IMR-90 (cell line): ENCODE measurements at regions not wholly inside any gene's neighbourhood (a gene's known extent, or its start where the extent isn't known, plus 50 kb on each side); places are given as distances from the start of the nearest gene placed in this dataset.

Experiments used
- ATAC-seq: fragments of 200-7000 bp; cut with Tn5 transposase; 2 replicates; pipeline ENCODE4 v1.9.1; 2020; ENCODE audit warnings: low read depth, mild to moderate bottlenecking, moderate library complexity
- BruUV-seq: library from RNA; stranded (reverse); fragments of 400-500 nt; replicated peaks from 2 replicates; lab custom pipeline; 2021; lab: Mats Ljungman, UMichigan
- CTCF ChIA-PET: fragments of 300-600 bp; formaldehyde crosslinking; extraction: SDS; loops from one replicate; lab custom pipeline; 2021; ENCODE audit warnings: antibody characterized with exemption; lab: Yijun Ruan, JAX
- POLR2A ChIA-PET: fragments of 300-600 bp; sonication (Branson Sonifier 250); formaldehyde crosslinking; loops from one replicate; lab custom pipeline; 2022; ENCODE audit warnings: antibody characterized with exemption; ENCODE audit not compliant: unreplicated experiment; lab: Charles Lee
- DNase-seq: peaks from one replicate; pipeline ENCODE4 v3.0.0; 2013
- H2AFZ ChIP-seq: replicated peaks from 2 replicates; pipeline ENCODE3; 2013; ENCODE audit warnings: low read length, mild to moderate bottlenecking; ENCODE audit not compliant: poor library complexity
- H2AK5ac ChIP-seq: 2 replicates; pipeline ENCODE4 v1.6.1; 2013; ENCODE audit warnings: low read depth, low read length, inconsistent platforms
- H2AK9ac ChIP-seq: replicated peaks from 2 replicates; pipeline ENCODE3; 2013; ENCODE audit warnings: mild to moderate bottlenecking, low read depth, low read length, moderate library complexity; ENCODE audit not compliant: poor library complexity
- H2BK120ac ChIP-seq: 2 replicates; pipeline ENCODE4 v1.6.1; 2013; ENCODE audit warnings: low read depth, low read length, inconsistent platforms
- H2BK15ac ChIP-seq: 3 replicates; pipeline ENCODE4 v1.6.1; 2013; ENCODE audit warnings: low read depth, low read length, inconsistent platforms
- H2BK20ac ChIP-seq: 2 replicates; pipeline ENCODE4 v1.6.1; 2013; ENCODE audit warnings: low read depth, mild to moderate bottlenecking, inconsistent platforms, low read length, moderate library complexity
- H2BK5ac ChIP-seq: 2 replicates; pipeline ENCODE4 v1.6.1; 2013; ENCODE audit warnings: mild to moderate bottlenecking, low read depth, low read length, inconsistent platforms; ENCODE audit not compliant: poor library complexity, severe bottlenecking
- H3K14ac ChIP-seq: replicated peaks from 2 replicates; pipeline ENCODE4 v1.6.1; 2013; ENCODE audit warnings: low read depth, low read length, inconsistent platforms
- H3K18ac ChIP-seq: 2 replicates; pipeline ENCODE4 v1.6.1; 2013; ENCODE audit warnings: low read depth, low read length, control low read depth
- H3K23ac ChIP-seq: 2 replicates; pipeline ENCODE4 v1.6.1; 2013; ENCODE audit warnings: low read depth, low read length, inconsistent platforms
- H3K27ac ChIP-seq: 2 replicates; pipeline ENCODE4 v1.5.1; 2013; ENCODE audit warnings: mild to moderate bottlenecking, control low read depth, low read length; ENCODE audit not compliant: insufficient read depth
- H3K27me3 ChIP-seq: 2 replicates; pipeline ENCODE4 v1.6.1; 2013; ENCODE audit warnings: low read length; ENCODE audit not compliant: control insufficient read depth, insufficient read depth
- H3K36me3 ChIP-seq: 2 replicates; pipeline ENCODE4 v1.6.1; 2013; ENCODE audit warnings: low read length, mixed read lengths; ENCODE audit not compliant: control insufficient read depth, insufficient read depth
- H3K4ac ChIP-seq: 2 replicates; pipeline ENCODE4 v1.6.1; 2013; ENCODE audit warnings: low read depth, low read length, inconsistent platforms
- H3K4me1 ChIP-seq: 2 replicates; pipeline ENCODE4 v1.6.1; 2013; ENCODE audit warnings: low read length, mixed read lengths; ENCODE audit not compliant: control insufficient read depth, insufficient read depth
- H3K4me2 ChIP-seq: 2 replicates; pipeline ENCODE4 v1.6.1; 2013; ENCODE audit warnings: low read depth, mild to moderate bottlenecking, control low read depth, low read length, moderate library complexity
- H3K4me3 ChIP-seq: 2 replicates; pipeline ENCODE4 v1.5.1; 2013; ENCODE audit warnings: low read depth, mild to moderate bottlenecking, control low read depth, low read length, moderate library complexity; ENCODE audit not compliant: insufficient read depth
- H3K56ac ChIP-seq: 2 replicates; pipeline ENCODE4 v1.6.1; 2013; ENCODE audit warnings: low read length, inconsistent platforms; ENCODE audit not compliant: insufficient read depth; ENCODE audit errors: extremely low read depth
- H3K79me1 ChIP-seq, 2 experiments: 2 replicates each; pipeline ENCODE4 v1.6.1; 2013; ENCODE audit warnings: low read length in 2 of 2, inconsistent platforms in 1 of 2, low read depth in 1 of 2
- H3K9ac ChIP-seq: 2 replicates; pipeline ENCODE4 v1.6.1; 2013; ENCODE audit warnings: low read depth, low read length, control low read depth
- H3K9me1 ChIP-seq: 2 replicates; pipeline ENCODE4 v1.6.1; 2013; ENCODE audit warnings: low read length, inconsistent platforms; ENCODE audit not compliant: insufficient read depth
- H3K9me3 ChIP-seq: 2 replicates; pipeline ENCODE4 v1.6.1; 2013; ENCODE audit warnings: low read length; ENCODE audit not compliant: control insufficient read depth, insufficient read depth
- H4K20me1 ChIP-seq: 2 replicates; pipeline ENCODE4 v1.6.1; 2013; ENCODE audit warnings: low read length, inconsistent platforms; ENCODE audit not compliant: insufficient read depth
- H4K5ac ChIP-seq: 2 replicates; pipeline ENCODE4 v1.6.1; 2013; ENCODE audit warnings: mild to moderate bottlenecking, low read depth, low read length, control low read depth
- H4K8ac ChIP-seq, 2 experiments: 2 replicates each; pipeline ENCODE4 v1.6.1; 2013; ENCODE audit warnings: low read depth in 2 of 2, low read length in 2 of 2, control low read depth in 1 of 2, inconsistent platforms in 1 of 2
- H4K91ac ChIP-seq: 2 replicates; pipeline ENCODE4 v1.6.1; 2013; ENCODE audit warnings: low read depth, low read length, inconsistent platforms; ENCODE audit not compliant: insufficient read depth
- BHLHE40 ChIP-seq: fragments of 150-350 bp; IDR thresholded peaks from 2 replicates; pipeline ENCODE4 v1.6.1; 2016; ENCODE audit warnings: mild to moderate bottlenecking, low read depth, low read length
- CEBPB ChIP-seq: IDR thresholded peaks from 2 replicates; pipeline ENCODE4 v1.6.1; 2012; ENCODE audit warnings: low read depth, low read length, improper control_type of control experiment
- CHD1 ChIP-seq: IDR thresholded peaks from 2 replicates; pipeline ENCODE4 v1.6.1; 2012; ENCODE audit warnings: low read depth, low read length, improper control_type of control experiment
- CTCF ChIP-seq: conservative IDR thresholded peaks from 2 replicates; pipeline ENCODE4 v1.5.1; 2012; ENCODE audit warnings: mild to moderate bottlenecking, low read depth, low read length, improper control_type of control experiment
- FOS ChIP-seq: fragments of 150-350 bp; IDR thresholded peaks from 2 replicates; pipeline ENCODE4 v1.6.1; 2016; ENCODE audit warnings: low read depth, low read length
- MAFK ChIP-seq: IDR thresholded peaks from 2 replicates; pipeline ENCODE4 v1.6.1; 2012; ENCODE audit warnings: low read depth, low read length, improper control_type of control experiment
- MAZ ChIP-seq: IDR thresholded peaks from 2 replicates; pipeline ENCODE4 v1.6.1; 2012; ENCODE audit warnings: low read depth, mild to moderate bottlenecking, low read length, improper control_type of control experiment, moderate library complexity, borderline replicate concordance
- MXI1 ChIP-seq: IDR thresholded peaks from 2 replicates; pipeline ENCODE4 v1.6.1; 2012; ENCODE audit warnings: low read depth, mild to moderate bottlenecking, low read length, moderate library complexity, borderline replicate concordance
- NFE2L2 ChIP-seq: fragments of 150-350 bp; IDR thresholded peaks from 2 replicates; pipeline ENCODE4 v1.6.1; 2016; ENCODE audit warnings: low read depth, mild to moderate bottlenecking, low read length
- POLR2A ChIP-seq: IDR thresholded peaks from 2 replicates; pipeline ENCODE4 v1.6.1; 2012; ENCODE audit warnings: mild to moderate bottlenecking, low read depth, low read length
- RAD21 ChIP-seq: IDR thresholded peaks from 2 replicates; pipeline ENCODE4 v1.6.1; 2012; ENCODE audit warnings: low read length, improper control_type of control experiment
- RCOR1 ChIP-seq: IDR thresholded peaks from 2 replicates; pipeline ENCODE4 v1.6.1; 2012; ENCODE audit warnings: mild to moderate bottlenecking, low read length, improper control_type of control experiment; ENCODE audit not compliant: insufficient replicate concordance
- RFX5 ChIP-seq: IDR thresholded peaks from 2 replicates; pipeline ENCODE4 v1.8.0; 2012; ENCODE audit warnings: low read depth, mild to moderate bottlenecking, low read length, moderate library complexity
- SMC3 ChIP-seq: fragments of 150-350 bp; IDR thresholded peaks from 2 replicates; pipeline ENCODE4 v1.6.1; 2016; ENCODE audit warnings: low read depth, mild to moderate bottlenecking, antibody characterized with exemption, low read length, moderate library complexity
- USF2 ChIP-seq: fragments of 150-350 bp; IDR thresholded peaks from 2 replicates; pipeline ENCODE4 v1.6.1; 2017; ENCODE audit warnings: mild to moderate bottlenecking, antibody characterized with exemption, low read length, low read depth
- WGBS, 2 experiments: methylation state at CpG; one replicate each; pipeline versions ENCODE4 v1.1.5 to v1.1.7; 2013; ENCODE audit warnings: missing lambda C conversion rate in 2 of 2; ENCODE audit not compliant: insufficient read length in 1 of 2; ENCODE audit errors: extremely low coverage in 2 of 2; 5-methylcytosine and 5-hydroxymethylcytosine counted together
- dilution Hi-C: fragments of 300-500 bp; cut with HindIII; formaldehyde crosslinking; loops from one replicate; pipeline ENCODE4 v1.14.3; 2018; ENCODE audit warnings: low sequenced_read_pairs; ENCODE audit not compliant: unreplicated experiment
- in situ Hi-C: fragments of 300-500 bp; cut with MboI; formaldehyde crosslinking; loops from 3 replicates; pipeline ENCODE4 v1.14.3; 2019; ENCODE audit warnings: low sequenced_read_pairs, inconsistent platforms, mixed read lengths
- intact Hi-C: fragments of 100-400 bp; cut with micrococcal nuclease; formaldehyde crosslinking; loops from 2 replicates; pipeline ENCODE4 v1.10.0; 2022
- TF ChIP-seq, protein P1 (sequence below): fragments of 150-350 bp; IDR thresholded peaks from 2 replicates; pipeline ENCODE4 v1.6.1; 2016; ENCODE audit warnings: low read depth, mild to moderate bottlenecking, low read length, moderate library complexity, borderline replicate concordance

DNA sequence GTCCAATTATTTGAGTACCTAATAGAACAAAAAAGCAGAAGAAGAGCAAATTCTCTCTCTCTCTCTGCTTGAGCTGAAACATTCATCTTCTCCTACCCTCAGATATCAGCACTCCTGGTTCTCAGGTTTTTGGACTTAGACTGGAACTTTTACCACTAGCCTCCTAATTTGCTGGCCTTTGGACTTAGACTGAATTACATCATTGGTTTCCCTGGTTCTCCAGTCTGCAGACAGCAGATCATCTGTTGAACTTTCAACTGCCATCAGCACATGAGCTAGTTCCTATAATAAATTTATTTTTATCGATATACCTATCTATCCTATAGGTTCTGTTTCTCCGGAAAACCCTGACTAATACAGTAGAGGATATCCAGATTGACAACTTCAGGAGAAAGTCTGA is 208.9 kb upstream of the GAS1 start:
- Histone ChIP-seq H2AK9ac (no peak overlapping the region), H3K23ac (no peak overlapping the region), H2AK5ac (no peak overlapping the region), H4K5ac (no peak overlapping the region), H3K27me3 (no peaks in the 10 kb centered on the region), H4K91ac (no peak overlapping the region), H3K9me1 (no peaks in the 10 kb centered on the region), H2AFZ (no peak overlapping the region), H3K9me3 (no peaks in the 10 kb centered on the region), H3K14ac (no peak overlapping the region), H3K56ac (no peak overlapping the region), H3K4ac (no peak overlapping the region), H3K27ac (no peak overlapping the region), H4K8ac (no peak overlapping the region), H3K4me2 (no peak overlapping the region), H2BK15ac (no peak overlapping the region), H2BK20ac (no peak overlapping the region), H3K4me3 (no peak overlapping the region), H2BK5ac (no peak overlapping the region), H3K9ac (no peak overlapping the region), H2BK120ac (no peak overlapping the region), H3K4me1 (peaks cover 2% of the 10 kb centered on the region; the same call in 1 of the 2 replicates), H3K36me3 (no peaks in the 10 kb centered on the region), H3K18ac (no peak overlapping the region), H3K79me1 (no peaks in the 10 kb centered on the region), H4K20me1 (no peaks in the 10 kb centered on the region)
- POLR2A ChIA-PET, result no interaction called here
- no peak for TF ChIP-seq USF2
- TF ChIP-seq SMC3, result no peak
- TF ChIP-seq POLR2A, result no peak
- TF ChIP-seq RCOR1, result no peak
- TF ChIP-seq, protein P1, sequence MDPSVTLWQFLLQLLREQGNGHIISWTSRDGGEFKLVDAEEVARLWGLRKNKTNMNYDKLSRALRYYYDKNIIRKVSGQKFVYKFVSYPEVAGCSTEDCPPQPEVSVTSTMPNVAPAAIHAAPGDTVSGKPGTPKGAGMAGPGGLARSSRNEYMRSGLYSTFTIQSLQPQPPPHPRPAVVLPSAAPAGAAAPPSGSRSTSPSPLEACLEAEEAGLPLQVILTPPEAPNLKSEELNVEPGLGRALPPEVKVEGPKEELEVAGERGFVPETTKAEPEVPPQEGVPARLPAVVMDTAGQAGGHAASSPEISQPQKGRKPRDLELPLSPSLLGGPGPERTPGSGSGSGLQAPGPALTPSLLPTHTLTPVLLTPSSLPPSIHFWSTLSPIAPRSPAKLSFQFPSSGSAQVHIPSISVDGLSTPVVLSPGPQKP, result no peak
- TF ChIP-seq MAZ, result no peak
- no peak for TF ChIP-seq RFX5
- TF ChIP-seq CTCF, result no peak
- TF ChIP-seq RAD21, result no peak
- no peak for TF ChIP-seq CHD1
- TF ChIP-seq MAFK, result no peak
- no peak for TF ChIP-seq NFE2L2
- TF ChIP-seq BHLHE40, result no peak
- TF ChIP-seq FOS, result no peak
- TF ChIP-seq MXI1, result no peak
- TF ChIP-seq CEBPB, result no peak
- dilution Hi-C loops (no loop called here), intact Hi-C loops (no loop called here), in situ Hi-C loops (no loop called here)
- WGBS, 2 experiments, result no CpG with 5 or more reads among the region's 2 CpGs
- ATAC-seq (no peak), DNase-seq (no peak)
- no TSS peak for BruUV-seq
- CTCF ChIA-PET, result no interaction called here
